HG02840 (cell line): ENCODE measurements at regions not wholly inside any gene's neighbourhood (a gene's known extent, or its start where the extent isn't known, plus 50 kb on each side); places are given as distances from the start of the nearest gene placed in this dataset.
"Not testable (repeated sequence)": the region's sequence is repeated elsewhere in the genome, so short reads cannot be mapped to it uniquely, and the experiment has no call there.

Source experiments
- ATAC-seq: cut with Tn5 transposase; IDR thresholded peaks from one replicate; pipeline ENCODE4 v1.9.1; 2021; ENCODE audit warnings: mild to moderate bottlenecking, moderate library complexity, moderate number of reproducible peaks; ENCODE audit not compliant: unreplicated experiment, low FRiP score

- ATAC-seq: no peak
Observed at GRCh38 chr13:79937771-79938216, 403.1 kb downstream of the SPRY2 start.

- ATAC-seq: no peak
Observed at GRCh38 chr13:79937311-79937710, 403.6 kb downstream of the SPRY2 start.

- no peak for ATAC-seq
Observed at GRCh38 chr13:79936368-79937136, 404.4 kb downstream of the SPRY2 start.

- ATAC-seq: no peak
Observed at GRCh38 chr13:79935121-79935520, 405.8 kb downstream of the SPRY2 start.

- ATAC-seq: no peak
Observed at GRCh38 chr13:79933389-79933788, 407.5 kb downstream of the SPRY2 start.

- no peak for ATAC-seq
Observed at GRCh38 chr13:79932556-79932955, 408.4 kb downstream of the SPRY2 start.

- ATAC-seq: not testable (repeated sequence)
Observed at GRCh38 chr13:79923973-79924556, 416.9 kb downstream of the SPRY2 start.

- no peak for ATAC-seq
Observed at GRCh38 chr13:79919091-79919490, 421.8 kb downstream of the SPRY2 start.

- no peak for ATAC-seq
Observed at GRCh38 chr13:79918620-79919019, 422.3 kb downstream of the SPRY2 start.

- ATAC-seq: no peak
Observed at GRCh38 chr13:79917628-79918027, 423.3 kb downstream of the SPRY2 start.

- no peak for ATAC-seq
Observed at GRCh38 chr13:79915114-79915811, 425.7 kb downstream of the SPRY2 start.

GRCh38 chr13:79913141-79913827 lies 427.6 kb downstream of the SPRY2 start:
- no peak for ATAC-seq

GRCh38 chr13:79912403-79912802 lies 428.5 kb downstream of the SPRY2 start:
- no peak for ATAC-seq

- ATAC-seq: no peak
Observed at GRCh38 chr13:79910875-79911540, 429.9 kb downstream of the SPRY2 start.

- no peak for ATAC-seq
Observed at GRCh38 chr13:79909644-79910043, 428.7 kb downstream of the NDFIP2 start.

GRCh38 chr13:79908381-79908780 lies 427.4 kb downstream of the NDFIP2 start:
- no peak for ATAC-seq

GRCh38 chr13:79907527-79907926 lies 426.6 kb downstream of the NDFIP2 start:
- ATAC-seq: no peak

GRCh38 chr13:79906345-79906744 lies 425.4 kb downstream of the NDFIP2 start:
- ATAC-seq: no peak

GRCh38 chr13:79905018-79905417 lies 424.1 kb downstream of the NDFIP2 start:
- ATAC-seq: no peak

GRCh38 chr13:79904581-79904980 lies 423.6 kb downstream of the NDFIP2 start:
- ATAC-seq: no peak
